ENCODE measurements at regions not wholly inside any gene's neighbourhood (a gene's known extent, or its start where the extent isn't known, plus 50 kb on each side); places are given as distances from the start of the nearest gene placed in this dataset.

- FAIRE-seq (no peak), DNase-seq (ENCODE audit: insufficient read length, low spot score) (no peak)
- TF ChIP-seq POU2F2 (IDR thresholded peaks at IDR 0.05; ENCODE audit: low read depth, low read length) (no peak), SPI1 (IDR thresholded peaks at IDR 0.05; ENCODE audit: low read depth, low read length) (no peak), TAF1 (IDR thresholded peaks at IDR 0.05; ENCODE audit: low read depth, low read length) (no peak), POLR2A (IDR thresholded peaks at IDR 0.05; ENCODE audit: low read depth, low read length) (no peak), POLR2AphosphoS5 (IDR thresholded peaks at IDR 0.05; ENCODE audit: low read depth, low read length) (no peak), PAX5 (IDR thresholded peaks at IDR 0.05; ENCODE audit: insufficient read depth, low read length, severe bottlenecking) (no peak)
These were observed 986.5 kb downstream of the PCDH17 start for GRCh38 chr13:58617880-58618665.

- TF ChIP-seq POLR2AphosphoS5 (IDR thresholded peaks at IDR 0.05; ENCODE audit: low read depth, low read length) (no peak), POLR2A (IDR thresholded peaks at IDR 0.05; ENCODE audit: low read depth, low read length) (no peak), TAF1 (IDR thresholded peaks at IDR 0.05; ENCODE audit: low read depth, low read length) (no peak), PAX5 (IDR thresholded peaks at IDR 0.05; ENCODE audit: insufficient read depth, low read length, severe bottlenecking) (no peak), SPI1 (IDR thresholded peaks at IDR 0.05; ENCODE audit: low read depth, low read length) (no peak), POU2F2 (IDR thresholded peaks at IDR 0.05; ENCODE audit: low read depth, low read length) (no peak)
- DNase-seq (ENCODE audit: insufficient read length, low spot score) = no peak
These were observed 988.0 kb downstream of the PCDH17 start for GRCh38 chr13:58619396-58620113.

GRCh38 chr13:58620176-58620575, 988.6 kb downstream of the PCDH17 start:
- DNase-seq (ENCODE audit: insufficient read length, low spot score) = no peak
- FAIRE-seq = no peak

More at GRCh38 chr13:58619396-58620113, 988.0 kb downstream of the PCDH17 start:
- no peak for FAIRE-seq

GRCh38 chr13:58625703-58626389, 994.3 kb downstream of the PCDH17 start:
- DNase-seq (ENCODE audit: insufficient read length, low spot score) (no peak), FAIRE-seq (no peak)
- TF ChIP-seq POLR2AphosphoS5 (IDR thresholded peaks at IDR 0.05; ENCODE audit: low read depth, low read length) (no peak), SPI1 (IDR thresholded peaks at IDR 0.05; ENCODE audit: low read depth, low read length) (no peak), TAF1 (IDR thresholded peaks at IDR 0.05; ENCODE audit: low read depth, low read length) (no peak), PAX5 (IDR thresholded peaks at IDR 0.05; ENCODE audit: insufficient read depth, low read length, severe bottlenecking) (no peak), POU2F2 (IDR thresholded peaks at IDR 0.05; ENCODE audit: low read depth, low read length) (no peak), POLR2A (IDR thresholded peaks at IDR 0.05; ENCODE audit: low read depth, low read length) (no peak)

More at GRCh38 chr13:58620176-58620575, 988.6 kb downstream of the PCDH17 start:
- TF ChIP-seq TAF1 (IDR thresholded peaks at IDR 0.05; ENCODE audit: low read depth, low read length) = no peak
- TF ChIP-seq PAX5 (IDR thresholded peaks at IDR 0.05; ENCODE audit: insufficient read depth, low read length, severe bottlenecking) = no peak

GRCh38 chr13:58630794-58631193, 999.2 kb downstream of the PCDH17 start:
- FAIRE-seq (no peak), DNase-seq (ENCODE audit: insufficient read length, low spot score) (no peak)
- no peak for TF ChIP-seq PAX5 (IDR thresholded peaks at IDR 0.05; ENCODE audit: insufficient read depth, low read length, severe bottlenecking)

- TF ChIP-seq POLR2A (IDR thresholded peaks at IDR 0.05; ENCODE audit: low read depth, low read length) = no peak
- TF ChIP-seq TAF1 (IDR thresholded peaks at IDR 0.05; ENCODE audit: low read depth, low read length) = no peak
- no peak for TF ChIP-seq POU2F2 (IDR thresholded peaks at IDR 0.05; ENCODE audit: low read depth, low read length)
- TF ChIP-seq PAX5 (IDR thresholded peaks at IDR 0.05; ENCODE audit: insufficient read depth, low read length, severe bottlenecking) = no peak
- no peak for TF ChIP-seq SPI1 (IDR thresholded peaks at IDR 0.05; ENCODE audit: low read depth, low read length)
- no peak for TF ChIP-seq POLR2AphosphoS5 (IDR thresholded peaks at IDR 0.05; ENCODE audit: low read depth, low read length)
- DNase-seq (ENCODE audit: insufficient read length, low spot score) (no peak), FAIRE-seq (no peak)
These were observed 1001.7 kb downstream of the PCDH17 start for GRCh38 chr13:58633226-58633625.

- DNase-seq (ENCODE audit: insufficient read length, low spot score) (no peak), FAIRE-seq (no peak)
- TF ChIP-seq TAF1 (IDR thresholded peaks at IDR 0.05; ENCODE audit: low read depth, low read length) = no peak
These were observed 1023.5 kb downstream of the PCDH17 start for GRCh38 chr13:58655086-58655485.

GRCh38 chr13:58660826-58661225, 1029.3 kb downstream of the PCDH17 start:
- TF ChIP-seq PAX5 (IDR thresholded peaks at IDR 0.05; ENCODE audit: insufficient read depth, low read length, severe bottlenecking) (no peak), POLR2AphosphoS5 (IDR thresholded peaks at IDR 0.05; ENCODE audit: low read depth, low read length) (no peak), POLR2A (IDR thresholded peaks at IDR 0.05; ENCODE audit: low read depth, low read length) (no peak), POU2F2 (IDR thresholded peaks at IDR 0.05; ENCODE audit: low read depth, low read length) (no peak), SPI1 (IDR thresholded peaks at IDR 0.05; ENCODE audit: low read depth, low read length) (no peak), TAF1 (IDR thresholded peaks at IDR 0.05; ENCODE audit: low read depth, low read length) (no peak)
- no peak for DNase-seq (ENCODE audit: insufficient read length, low spot score)
- no peak for FAIRE-seq

GRCh38 chr13:58666331-58666730, 1034.8 kb downstream of the PCDH17 start:
- no peak for TF ChIP-seq POU2F2 (IDR thresholded peaks at IDR 0.05; ENCODE audit: low read depth, low read length)
- no peak for TF ChIP-seq PAX5 (IDR thresholded peaks at IDR 0.05; ENCODE audit: insufficient read depth, low read length, severe bottlenecking)
- no peak for TF ChIP-seq SPI1 (IDR thresholded peaks at IDR 0.05; ENCODE audit: low read depth, low read length)
- no peak for TF ChIP-seq POLR2A (IDR thresholded peaks at IDR 0.05; ENCODE audit: low read depth, low read length)
- TF ChIP-seq POLR2AphosphoS5 (IDR thresholded peaks at IDR 0.05; ENCODE audit: low read depth, low read length) = no peak
- TF ChIP-seq TAF1 (IDR thresholded peaks at IDR 0.05; ENCODE audit: low read depth, low read length) = no peak
- no peak for DNase-seq (ENCODE audit: insufficient read length, low spot score)
- no peak for FAIRE-seq

Measured in GM12891 (cell line).